Superior temporal gyrus (tissue), 1 donor: ENCODE measurements at regions not wholly inside any gene's neighbourhood (a gene's known extent, or its start where the extent isn't known, plus 50 kb on each side); places are given as distances from the start of the nearest gene placed in this dataset.
"Not testable (repeated sequence)": the region's sequence is repeated elsewhere in the genome, so short reads cannot be mapped to it uniquely, and the experiment has no call there.

ENCODE experiments used
- DNase-seq: peaks from one replicate; pipeline ENCODE4 v3.0.0-alpha.2; 2016; ENCODE audit errors: extremely low spot score

- DNase-seq, result no peak
Observed at GRCh38 chr1:182227864-182228547, 163.6 kb downstream of the GLUL start.

GRCh38 chr1:182226618-182227017, 165.0 kb downstream of the GLUL start:
- DNase-seq, result no peak

GRCh38 chr1:182225755-182226154, 164.2 kb upstream of the ZNF648 start:
- DNase-seq, result not testable (repeated sequence)

- DNase-seq, result not testable (repeated sequence)
Observed at GRCh38 chr1:182221990-182222389, 160.5 kb upstream of the ZNF648 start.

- not testable (repeated sequence) for DNase-seq
Observed at GRCh38 chr1:182221367-182221766, 159.9 kb upstream of the ZNF648 start.

GRCh38 chr1:182217967-182218366, 156.5 kb upstream of the ZNF648 start:
- DNase-seq, result no peak

- DNase-seq, result no peak
Observed at GRCh38 chr1:182217071-182217470, 155.6 kb upstream of the ZNF648 start.

GRCh38 chr1:182215764-182216163, 154.3 kb upstream of the ZNF648 start:
- no peak for DNase-seq

- DNase-seq, result no peak
Observed at GRCh38 chr1:182213163-182213562, 151.7 kb upstream of the ZNF648 start.

GRCh38 chr1:182211386-182211785, 149.9 kb upstream of the ZNF648 start:
- no peak for DNase-seq

- no peak for DNase-seq
Observed at GRCh38 chr1:182210417-182210816, 148.9 kb upstream of the ZNF648 start.

GRCh38 chr1:182207300-182207699, 145.8 kb upstream of the ZNF648 start:
- DNase-seq, result no peak

- no peak for DNase-seq
Observed at GRCh38 chr1:182206626-182207239, 145.2 kb upstream of the ZNF648 start.

GRCh38 chr1:182205351-182206022, 144.0 kb upstream of the ZNF648 start:
- no peak for DNase-seq

- DNase-seq, result no peak
Observed at GRCh38 chr1:182203191-182203875, 141.8 kb upstream of the ZNF648 start.

- not testable (repeated sequence) for DNase-seq
Observed at GRCh38 chr1:182201490-182201889, 140.0 kb upstream of the ZNF648 start.

- DNase-seq, result no peak
Observed at GRCh38 chr1:182200025-182200812, 138.7 kb upstream of the ZNF648 start.

GRCh38 chr1:182198006-182198605, 136.6 kb upstream of the ZNF648 start:
- no peak for DNase-seq

GRCh38 chr1:182196897-182197870, 135.7 kb upstream of the ZNF648 start:
- DNase-seq, result no peak

GRCh38 chr1:182195733-182196132, 134.2 kb upstream of the ZNF648 start:
- DNase-seq, result no peak
